NT2/D1 (cell line): ENCODE measurements at regions not wholly inside any gene's neighbourhood (a gene's known extent, or its start where the extent isn't known, plus 50 kb on each side); places are given as distances from the start of the nearest gene placed in this dataset.

Experiments used
- DNase-seq: peaks from one replicate; pipeline ENCODE4 v3.0.0-alpha.2; 2011; ENCODE audit warnings: low read depth, low spot score
- H3K27me3 ChIP-seq: 2 replicates; pipeline ENCODE4 v1.6.0; 2011; ENCODE audit warnings: mild to moderate bottlenecking; ENCODE audit not compliant: insufficient read length, insufficient read depth
- H3K36me3 ChIP-seq: 2 replicates; pipeline ENCODE4 v1.6.1; 2011; ENCODE audit warnings: mild to moderate bottlenecking, low read length, mixed read lengths; ENCODE audit not compliant: insufficient read depth, insufficient read length
- H3K4me1 ChIP-seq: 2 replicates; pipeline ENCODE4 v1.5.1; 2011; ENCODE audit not compliant: insufficient read depth, insufficient read length
- H3K4me3 ChIP-seq: 2 replicates; pipeline ENCODE4 v1.5.1; 2011; ENCODE audit warnings: low read depth; ENCODE audit not compliant: insufficient read length
- H3K9ac ChIP-seq: 2 replicates; pipeline ENCODE4 v1.6.0; 2011; ENCODE audit warnings: low read depth; ENCODE audit not compliant: insufficient read length
- H3K9me3 ChIP-seq: 2 replicates; pipeline ENCODE4 v1.5.1; 2011; ENCODE audit warnings: mild to moderate bottlenecking, low read length; ENCODE audit not compliant: insufficient read depth
- SUZ12 ChIP-seq: IDR thresholded peaks from 2 replicates; pipeline ENCODE4 v1.6.1; 2011; ENCODE audit not compliant: insufficient read length, insufficient read depth; ENCODE audit errors: extremely low read depth
- YY1 ChIP-seq: IDR thresholded peaks from 2 replicates; pipeline ENCODE4 v1.6.1; 2011; ENCODE audit not compliant: insufficient read length, insufficient read depth
- ZNF274 ChIP-seq: IDR thresholded peaks from 2 replicates; pipeline ENCODE4 v1.6.1; 2011; ENCODE audit warnings: mild to moderate bottlenecking, low read depth, low read length

GRCh38 chr22:23522623-23523251 lies 57.4 kb downstream of the IGLL1 start:
- Histone ChIP-seq H3K4me3 (peak overlapping the region; percentile 27), H3K27me3 (no peaks in the 10 kb centered on the region), H3K9me3 (no peaks in the 10 kb centered on the region), H3K36me3 (no peaks in the 10 kb centered on the region), H3K4me1 (peaks cover 7% of the 10 kb centered on the region), H3K9ac (peak overlapping the region; percentile 76)
- DNase-seq, result no peak
- TF ChIP-seq SUZ12, result no peak
- TF ChIP-seq YY1, result no peak
- TF ChIP-seq ZNF274, result no peak

GRCh38 chr22:23521441-23522113 lies 58.5 kb downstream of the IGLL1 start:
- H3K4me1 ChIP-seq, result peaks cover 5% of the 10 kb centered on the region
- peak; percentile 82 for DNase-seq
- peak overlapping the region; percentile 78 for H3K9ac ChIP-seq
- H3K36me3 ChIP-seq, result no peaks in the 10 kb centered on the region
- H3K9me3 ChIP-seq, result no peaks in the 10 kb centered on the region
- no peak for TF ChIP-seq ZNF274
- peak overlapping the region; percentile 22 for H3K4me3 ChIP-seq
- no peaks in the 10 kb centered on the region for H3K27me3 ChIP-seq

GRCh38 chr22:23520863-23521440 lies 59.1 kb downstream of the IGLL1 start:
- peak overlapping the region; percentile 78 for H3K9ac ChIP-seq
- no peaks in the 10 kb centered on the region for H3K36me3 ChIP-seq
- H3K4me3 ChIP-seq, result peak overlapping the region; percentile 22
- no peaks in the 10 kb centered on the region for H3K27me3 ChIP-seq
- no peak for DNase-seq
- TF ChIP-seq ZNF274 (no peak), YY1 (no peak), SUZ12 (no peak)
- H3K4me1 ChIP-seq, result peaks cover 5% of the 10 kb centered on the region
- no peaks in the 10 kb centered on the region for H3K9me3 ChIP-seq

GRCh38 chr22:23519442-23520157 lies 60.5 kb downstream of the IGLL1 start:
- Histone ChIP-seq H3K27me3 (no peaks in the 10 kb centered on the region), H3K4me1 (peaks cover 5% of the 10 kb centered on the region), H3K9me3 (no peaks in the 10 kb centered on the region), H3K9ac (peak overlapping the region; percentile 51), H3K36me3 (no peaks in the 10 kb centered on the region), H3K4me3 (no peak overlapping the region)
- no peak for DNase-seq
- TF ChIP-seq YY1 (no peak), SUZ12 (no peak), ZNF274 (no peak)

GRCh38 chr22:23518376-23519187 lies 61.5 kb downstream of the IGLL1 start:
- H3K4me3 ChIP-seq, result no peak overlapping the region
- no peaks in the 10 kb centered on the region for H3K36me3 ChIP-seq
- no peaks in the 10 kb centered on the region for H3K27me3 ChIP-seq
- DNase-seq, result no peak
- no peak overlapping the region for H3K9ac ChIP-seq
- TF ChIP-seq ZNF274 (no peak), YY1 (no peak), SUZ12 (no peak)
- H3K9me3 ChIP-seq, result no peaks in the 10 kb centered on the region
- peaks cover 5% of the 10 kb centered on the region for H3K4me1 ChIP-seq

GRCh38 chr22:23517804-23518375 lies 62.2 kb downstream of the IGLL1 start:
- no peak for TF ChIP-seq ZNF274
- no peak for TF ChIP-seq YY1
- H3K4me3 ChIP-seq, result no peak overlapping the region
- no peaks in the 10 kb centered on the region for H3K9me3 ChIP-seq
- H3K9ac ChIP-seq, result no peak overlapping the region
- peaks cover 5% of the 10 kb centered on the region for H3K4me1 ChIP-seq
- H3K27me3 ChIP-seq, result no peaks in the 10 kb centered on the region
- H3K36me3 ChIP-seq, result no peaks in the 10 kb centered on the region
- DNase-seq, result no peak
